Prostate gland (tissue), 2 donors: ENCODE measurements at regions not wholly inside any gene's neighbourhood (a gene's known extent, or its start where the extent isn't known, plus 50 kb on each side); places are given as distances from the start of the nearest gene placed in this dataset.
"Not testable (repeated sequence)": the region's sequence is repeated elsewhere in the genome, so short reads cannot be mapped to it uniquely, and the experiment has no call there.

ENCODE experiments used
- POLR2AphosphoS5 ChIP-seq: sonication (generic); formaldehyde crosslinking; IDR thresholded peaks from one replicate; pipeline ENCODE4 v1.6.1; 2017; ENCODE audit warnings: antibody characterized with exemption
- TF ChIP-seq, protein P1 (sequence below), 4 experiments: fragments of 200-600 bp in 2 of 4; fragments of 450-650 bp in 2 of 4; sonication (generic) in 2 of 4; IDR thresholded peaks; 1 replicate in 3 of 4; 2 replicates in 1 of 4; pipeline ENCODE4 v1.5.1; 2016 to 2019; ENCODE audit warnings: antibody characterized with exemption in 4 of 4, mild to moderate bottlenecking in 2 of 4, moderate library complexity in 2 of 4

DNA sequence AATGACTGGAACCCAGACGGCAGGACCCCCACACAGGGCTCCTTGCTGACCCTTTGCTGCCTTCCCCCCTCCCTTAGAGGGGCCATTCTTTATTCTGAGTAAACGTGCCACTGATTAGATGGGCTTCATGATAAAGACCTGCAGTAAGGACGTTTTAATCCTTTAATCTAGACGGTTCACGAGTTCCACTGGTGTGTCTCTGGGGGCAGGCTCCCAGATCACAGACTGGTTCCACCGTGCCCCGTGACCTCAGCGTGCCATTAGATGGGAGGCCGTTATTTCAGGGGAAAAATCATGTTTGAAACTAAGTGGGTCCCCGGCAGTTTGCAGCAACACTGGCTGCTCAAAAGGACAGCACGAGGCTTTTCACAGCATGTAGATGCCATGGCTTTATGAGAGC is 246.9 kb upstream of the PLGLB2 start:
- TF ChIP-seq, protein P1, sequence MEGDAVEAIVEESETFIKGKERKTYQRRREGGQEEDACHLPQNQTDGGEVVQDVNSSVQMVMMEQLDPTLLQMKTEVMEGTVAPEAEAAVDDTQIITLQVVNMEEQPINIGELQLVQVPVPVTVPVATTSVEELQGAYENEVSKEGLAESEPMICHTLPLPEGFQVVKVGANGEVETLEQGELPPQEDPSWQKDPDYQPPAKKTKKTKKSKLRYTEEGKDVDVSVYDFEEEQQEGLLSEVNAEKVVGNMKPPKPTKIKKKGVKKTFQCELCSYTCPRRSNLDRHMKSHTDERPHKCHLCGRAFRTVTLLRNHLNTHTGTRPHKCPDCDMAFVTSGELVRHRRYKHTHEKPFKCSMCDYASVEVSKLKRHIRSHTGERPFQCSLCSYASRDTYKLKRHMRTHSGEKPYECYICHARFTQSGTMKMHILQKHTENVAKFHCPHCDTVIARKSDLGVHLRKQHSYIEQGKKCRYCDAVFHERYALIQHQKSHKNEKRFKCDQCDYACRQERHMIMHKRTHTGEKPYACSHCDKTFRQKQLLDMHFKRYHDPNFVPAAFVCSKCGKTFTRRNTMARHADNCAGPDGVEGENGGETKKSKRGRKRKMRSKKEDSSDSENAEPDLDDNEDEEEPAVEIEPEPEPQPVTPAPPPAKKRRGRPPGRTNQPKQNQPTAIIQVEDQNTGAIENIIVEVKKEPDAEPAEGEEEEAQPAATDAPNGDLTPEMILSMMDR (IDR thresholded peaks at IDR 0.05), result not testable (repeated sequence)
- not testable (repeated sequence) for TF ChIP-seq POLR2AphosphoS5
